ENCODE measurements at regions not wholly inside any gene's neighbourhood (a gene's known extent, or its start where the extent isn't known, plus 50 kb on each side); places are given as distances from the start of the nearest gene placed in this dataset.

- Histone ChIP-seq H3K9me3 (no peaks in the 10 kb centered on the region), H2AFZ (ENCODE audit: low read depth) (no peak overlapping the region), H3K4me3 (ENCODE audit: low read depth in 2 of 2, low read length in 1 of 2) (no peak overlapping the region), H3K9me2 (no peaks in the 10 kb centered on the region), H3K79me2 (ENCODE audit: insufficient read depth) (no peaks in the 10 kb centered on the region), H4K20me1 (ENCODE audit: insufficient read depth) (no peaks in the 10 kb centered on the region), H3K9ac (no peak overlapping the region), H3K27ac (ENCODE audit: low read depth in 2 of 2, low read length in 1 of 2) (no peak overlapping the region), H3K4me1 (ENCODE audit: control insufficient read depth in 1 of 2, insufficient read depth in 2 of 2, low read depth in 1 of 2, low read length in 1 of 2) (no peaks in the 10 kb centered on the region), H3K27me3 (ENCODE audit: insufficient read depth) (no peaks in the 10 kb centered on the region), H3K4me2 (no peak overlapping the region), H3K36me3 (replicated peaks in 1 of 2; ENCODE audit: control insufficient read depth in 1 of 2, insufficient read depth in 2 of 2, low read length in 1 of 2) (no peaks in the 10 kb centered on the region), H3F3A (replicated peaks; ENCODE audit: insufficient read depth) (no peaks in the 10 kb centered on the region)
- 17% methylated on average over 6 of the region's 6 CpGs for WGBS (ENCODE audit: low lambda C conversion rate)
- no peak for DNase-seq
- ChIA-PET CTCF (interaction anchor here (0.6 kb wide), 1 partner anchor 64 kb away, joined by 3 read pairs; no protein-coding TSS in a partner anchor), POLR2A (no interaction called here)
- TF ChIP-seq REST (IDR thresholded peaks at IDR 0.05; ENCODE audit: low read depth, low read length) (no peak), USF2 (IDR thresholded peaks at IDR 0.05; ENCODE audit: borderline replicate concordance, low read depth, low read length) (no peak), RAD21 (IDR thresholded peaks at IDR 0.05; ENCODE audit: low read length) (no peak), CHD2 (IDR thresholded peaks at IDR 0.05; ENCODE audit: low read length, partially characterized antibody) (no peak), FOXJ3 (CRISPR knock-in tag; IDR thresholded peaks at IDR 0.05) (no peak), EZH2phosphoT487 (IDR thresholded peaks at IDR 0.05; ENCODE audit: borderline replicate concordance, low read depth) (no peak), MEF2A (IDR thresholded peaks at IDR 0.05; ENCODE audit: borderline replicate concordance, low read depth) (no peak), ELF1 (IDR thresholded peaks at IDR 0.05) (no peak), POLR2AphosphoS5 (IDR thresholded peaks at IDR 0.05; ENCODE audit: low read depth, low read length) (no peak), SMC3 (IDR thresholded peaks at IDR 0.05; ENCODE audit: low read depth, low read length) (no peak), TCF12 (IDR thresholded peaks at IDR 0.05) (no peak), PBX3 (IDR thresholded peaks at IDR 0.05) (no peak), MXI1 (IDR thresholded peaks at IDR 0.05; ENCODE audit: low read depth, low read length) (no peak)
- TF ChIP-seq, protein P1, sequence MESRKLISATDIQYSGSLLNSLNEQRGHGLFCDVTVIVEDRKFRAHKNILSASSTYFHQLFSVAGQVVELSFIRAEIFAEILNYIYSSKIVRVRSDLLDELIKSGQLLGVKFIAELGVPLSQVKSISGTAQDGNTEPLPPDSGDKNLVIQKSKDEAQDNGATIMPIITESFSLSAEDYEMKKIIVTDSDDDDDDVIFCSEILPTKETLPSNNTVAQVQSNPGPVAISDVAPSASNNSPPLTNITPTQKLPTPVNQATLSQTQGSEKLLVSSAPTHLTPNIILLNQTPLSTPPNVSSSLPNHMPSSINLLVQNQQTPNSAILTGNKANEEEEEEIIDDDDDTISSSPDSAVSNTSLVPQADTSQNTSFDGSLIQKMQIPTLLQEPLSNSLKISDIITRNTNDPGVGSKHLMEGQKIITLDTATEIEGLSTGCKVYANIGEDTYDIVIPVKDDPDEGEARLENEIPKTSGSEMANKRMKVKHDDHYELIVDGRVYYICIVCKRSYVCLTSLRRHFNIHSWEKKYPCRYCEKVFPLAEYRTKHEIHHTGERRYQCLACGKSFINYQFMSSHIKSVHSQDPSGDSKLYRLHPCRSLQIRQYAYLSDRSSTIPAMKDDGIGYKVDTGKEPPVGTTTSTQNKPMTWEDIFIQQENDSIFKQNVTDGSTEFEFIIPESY (IDR thresholded peaks at IDR 0.05; ENCODE audit: borderline replicate concordance, low read depth): no peak
These were observed 732.3 kb downstream of the FGF9 start for GRCh38 chr13:22403144-22403543.

Measured in SK-N-SH (cell line).